HG02943 (cell line): ENCODE measurements at regions not wholly inside any gene's neighbourhood (a gene's known extent, or its start where the extent isn't known, plus 50 kb on each side); places are given as distances from the start of the nearest gene placed in this dataset.
"Not testable (repeated sequence)": the region's sequence is repeated elsewhere in the genome, so short reads cannot be mapped to it uniquely, and the experiment has no call there.

Source experiments
- ATAC-seq: cut with Tn5 transposase; IDR thresholded peaks from one replicate; pipeline ENCODE4 v1.9.1; 2021; ENCODE audit warnings: mild to moderate bottlenecking, low read depth, moderate library complexity; ENCODE audit not compliant: unreplicated experiment

DNA sequence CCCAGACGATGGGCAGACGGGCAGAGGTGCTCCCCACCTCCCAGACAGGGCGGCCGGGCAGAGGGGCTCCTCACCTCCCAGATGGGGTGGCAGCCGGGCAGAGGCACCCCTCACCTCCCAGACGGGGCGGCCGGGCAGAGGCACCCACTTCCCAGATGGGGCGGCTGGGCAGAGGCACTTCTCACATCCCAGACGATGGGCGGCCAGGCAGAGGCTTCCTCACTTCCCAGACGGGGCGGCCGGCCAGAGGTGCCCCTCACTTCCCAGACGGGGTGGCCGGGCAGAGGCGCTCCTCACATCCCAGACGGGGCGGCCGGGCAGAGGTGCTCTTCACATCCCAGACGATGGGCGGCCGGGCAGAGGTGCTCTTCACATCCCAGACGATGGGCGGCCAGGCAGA lies 96.6 kb downstream of the ABCC12 start:
- ATAC-seq = not testable (repeated sequence)

- ATAC-seq = no peak
Observed at GRCh38 chr16:48057048-48057447, 98.7 kb downstream of the ABCC12 start.

DNA sequence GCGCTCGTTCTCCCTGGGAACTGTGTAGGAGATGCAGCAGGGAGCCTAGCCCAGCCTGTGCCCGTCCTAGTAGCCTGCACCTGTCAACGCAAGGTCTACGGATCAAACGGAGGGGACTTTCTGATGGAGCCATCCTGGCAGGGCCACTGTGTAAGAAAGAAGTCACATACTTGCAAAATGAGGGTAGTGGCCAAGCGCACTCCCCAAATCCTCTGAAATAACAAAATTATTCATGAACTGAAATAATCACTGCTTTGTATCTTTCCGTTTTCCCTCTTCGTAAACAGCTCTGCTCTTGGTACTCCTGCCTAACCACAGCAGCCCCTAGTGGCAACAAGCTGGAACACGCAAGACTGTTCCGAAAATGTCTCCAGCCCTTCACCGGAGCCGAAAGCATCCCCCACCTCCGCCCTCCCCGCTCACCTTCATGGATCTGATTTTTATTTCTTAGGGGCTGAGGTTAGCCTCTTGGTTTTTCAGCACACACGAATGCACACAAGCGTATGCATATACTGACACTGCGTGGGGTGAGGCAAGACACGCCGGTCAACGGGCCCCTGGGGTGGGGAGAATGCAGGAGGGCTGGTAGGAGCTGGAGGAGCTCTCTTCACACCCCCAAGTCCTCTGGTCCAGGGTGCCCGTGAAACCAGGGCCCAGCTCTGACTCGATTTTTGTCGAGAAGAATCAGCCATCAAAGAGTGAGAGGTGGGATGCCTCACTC lies 100.8 kb downstream of the ABCC12 start:
- peak; percentile 77 for ATAC-seq

DNA sequence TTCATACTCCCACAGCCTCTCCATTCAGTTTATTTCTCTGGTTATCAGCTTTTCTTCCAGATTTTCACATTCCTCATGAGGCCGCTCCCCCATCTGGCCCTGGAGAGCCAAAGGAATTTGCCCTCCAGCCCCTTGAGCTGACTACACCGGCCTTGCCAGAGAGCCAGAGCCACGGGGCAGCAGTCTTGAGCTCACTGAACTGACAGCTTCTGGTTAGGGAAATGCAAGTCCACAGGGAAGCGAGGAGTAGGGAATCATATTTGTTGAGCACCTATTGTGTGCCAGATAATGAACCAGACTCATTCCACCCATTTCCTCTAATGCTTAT lies 102.4 kb downstream of the ABCC12 start:
- no peak for ATAC-seq

GRCh38 chr16:48052731-48053417 lies 102.9 kb downstream of the ABCC12 start:
- ATAC-seq = no peak

DNA sequence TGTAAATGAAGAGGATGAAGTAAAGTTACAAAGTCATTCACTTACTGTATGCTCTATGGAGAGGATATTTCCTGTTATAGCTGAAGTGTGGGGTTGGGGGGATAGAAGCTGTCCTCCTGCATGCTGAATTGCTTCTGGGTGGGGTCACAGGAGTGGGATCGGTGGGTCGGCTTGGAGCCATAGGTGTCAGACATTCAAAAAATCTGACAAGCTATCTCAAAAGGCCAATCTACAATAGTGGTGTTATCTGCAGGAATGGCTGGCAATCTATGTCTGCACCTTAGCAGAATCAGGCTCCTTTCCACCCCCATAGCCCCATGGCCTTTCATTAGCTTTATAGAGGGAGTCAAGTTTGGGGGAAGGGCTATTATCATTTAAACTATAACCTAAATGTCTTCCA lies 104.9 kb downstream of the ABCC12 start:
- ATAC-seq = no peak

DNA sequence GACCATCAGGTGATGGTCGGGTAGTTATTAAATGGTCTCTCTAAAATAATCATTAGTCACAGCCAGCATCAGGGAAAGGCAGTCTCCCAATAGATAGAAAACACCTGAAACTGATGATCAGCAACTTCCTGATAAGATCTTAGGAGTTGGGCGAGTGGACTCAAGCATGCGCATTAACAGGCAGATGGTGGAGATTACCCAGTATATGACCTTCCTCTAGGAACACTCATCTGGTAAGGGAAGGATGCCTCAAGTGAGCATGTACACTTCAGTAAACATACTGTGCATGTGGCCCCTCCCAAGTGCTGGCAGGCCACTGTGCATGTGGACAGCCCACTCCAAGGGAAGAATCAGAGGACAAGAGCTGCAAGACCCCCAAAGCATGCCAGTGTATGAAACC lies 105.9 kb downstream of the ABCC12 start:
- no peak for ATAC-seq

DNA sequence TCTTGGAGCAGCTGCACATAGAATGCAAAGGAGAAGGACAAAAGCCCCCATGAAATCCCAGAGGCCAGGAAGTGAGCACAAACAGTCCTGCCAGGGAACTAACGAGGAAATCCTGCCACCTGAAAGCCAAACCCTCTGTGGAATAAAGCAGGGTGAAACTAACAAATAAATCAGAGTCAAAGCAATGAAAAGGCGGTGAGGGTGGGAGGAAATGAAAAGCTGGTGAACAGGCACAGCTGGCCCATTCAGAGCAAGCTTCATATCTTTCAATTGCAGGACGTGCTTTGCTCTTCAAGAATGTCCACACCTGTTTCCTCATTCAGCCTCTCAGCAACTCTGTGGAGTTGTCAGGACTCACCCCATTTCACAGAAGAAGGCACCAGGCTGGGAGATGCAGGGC lies 108.1 kb downstream of the ABCC12 start:
- no peak for ATAC-seq

DNA sequence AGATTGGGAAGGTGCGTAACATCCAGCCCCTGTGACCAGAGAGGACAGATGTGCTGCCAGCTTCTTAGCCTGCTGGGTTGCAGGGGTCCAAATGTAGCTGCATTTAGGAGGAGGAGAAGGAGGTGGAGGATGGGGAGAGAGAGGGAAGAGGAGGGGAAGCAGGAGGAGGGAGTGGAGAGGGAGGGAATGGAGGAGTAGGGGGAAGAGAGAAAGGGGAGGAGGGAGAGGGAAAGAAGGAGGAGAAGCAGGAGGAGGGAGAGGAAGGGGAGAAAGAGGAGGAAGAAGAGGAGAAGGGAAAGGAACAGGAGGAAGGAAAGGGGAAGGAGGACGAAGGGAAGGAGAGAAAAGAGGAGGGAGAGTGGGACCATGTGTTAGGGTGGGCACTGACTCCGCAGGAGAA lies 108.6 kb downstream of the ABCC12 start:
- ATAC-seq = no peak

DNA sequence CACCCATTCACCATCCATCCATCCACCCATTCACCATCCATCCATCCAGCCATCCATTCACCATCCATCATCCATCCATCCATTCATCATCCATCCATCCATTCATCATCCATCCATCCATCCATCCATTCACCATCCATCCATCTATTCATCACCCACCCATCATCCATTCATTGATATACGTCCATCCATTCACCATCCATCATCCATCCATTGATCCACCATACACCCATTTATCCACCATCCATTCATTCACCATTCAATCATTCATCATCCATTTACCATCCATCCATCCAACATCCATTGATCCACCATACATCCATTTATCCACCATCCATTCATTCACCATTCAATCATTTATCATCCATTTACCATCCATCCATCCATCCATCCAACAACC lies 111.7 kb downstream of the ABCC12 start:
- no peak for ATAC-seq

DNA sequence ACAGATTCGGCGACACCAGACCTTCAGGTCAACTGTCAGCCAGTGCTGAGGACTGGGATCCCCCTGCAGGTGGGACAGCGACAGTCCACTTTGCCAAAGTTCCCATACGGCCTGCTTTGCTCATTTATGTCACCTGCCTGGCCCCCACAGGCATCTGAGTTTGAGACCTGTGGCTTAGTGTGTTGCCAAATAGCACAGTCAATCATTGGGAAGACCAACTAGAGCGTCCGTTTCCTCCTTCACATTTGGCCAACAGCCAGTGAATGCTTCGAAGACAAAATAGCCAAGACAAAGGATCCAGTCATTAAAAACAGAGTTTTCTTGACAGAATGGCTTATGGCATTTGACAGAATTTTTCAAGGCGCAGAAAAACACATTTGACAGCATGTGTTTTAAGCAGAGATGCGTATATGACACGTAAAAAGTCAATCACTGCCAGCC lies 113.8 kb downstream of the ABCC12 start:
- no peak for ATAC-seq

- no peak for ATAC-seq
Observed at GRCh38 chr16:48035142-48035541, 120.7 kb downstream of the ABCC12 start.

GRCh38 chr16:48030926-48031325 lies 124.9 kb downstream of the ABCC12 start:
- no peak for ATAC-seq

DNA sequence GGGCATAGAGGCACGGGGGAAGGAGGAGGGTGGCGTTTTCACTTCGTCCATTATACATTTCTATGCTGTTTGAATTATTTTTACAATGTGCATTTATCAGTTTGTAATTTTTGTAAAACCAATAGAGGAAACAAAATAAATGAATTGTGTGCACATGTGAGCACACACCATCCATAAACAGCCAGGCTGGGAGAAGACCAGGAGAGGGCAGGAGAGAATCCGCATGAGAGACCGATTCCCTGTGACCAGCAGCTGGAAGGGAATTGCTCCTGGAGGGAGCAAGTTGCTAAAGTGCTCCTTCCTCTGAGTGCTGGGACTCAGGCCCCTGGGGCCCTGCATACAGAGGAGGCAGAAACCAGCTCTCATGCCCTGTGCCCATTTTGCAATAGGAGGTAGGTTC lies 126.0 kb downstream of the ABCC12 start:
- ATAC-seq = no peak

DNA sequence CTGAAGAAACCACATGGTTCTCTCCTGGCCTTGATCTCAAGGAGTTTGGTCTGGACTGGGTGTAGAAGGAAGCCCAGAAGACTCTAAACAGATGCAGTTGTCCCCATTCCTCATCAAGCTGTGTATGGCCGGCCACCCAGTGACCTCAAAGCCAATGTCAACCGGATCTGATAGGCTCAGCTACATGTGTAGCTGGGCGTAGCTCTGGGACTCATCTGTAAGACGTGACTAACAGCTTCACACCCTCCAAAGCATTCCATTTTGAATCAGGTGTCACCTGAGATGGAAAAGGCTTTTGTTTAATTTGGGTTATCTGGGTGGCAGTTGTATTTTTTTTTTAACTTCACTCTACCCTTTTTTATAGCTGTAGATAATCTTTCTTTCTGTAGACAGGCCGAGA lies 130.4 kb downstream of the ABCC12 start:
- ATAC-seq = no peak

DNA sequence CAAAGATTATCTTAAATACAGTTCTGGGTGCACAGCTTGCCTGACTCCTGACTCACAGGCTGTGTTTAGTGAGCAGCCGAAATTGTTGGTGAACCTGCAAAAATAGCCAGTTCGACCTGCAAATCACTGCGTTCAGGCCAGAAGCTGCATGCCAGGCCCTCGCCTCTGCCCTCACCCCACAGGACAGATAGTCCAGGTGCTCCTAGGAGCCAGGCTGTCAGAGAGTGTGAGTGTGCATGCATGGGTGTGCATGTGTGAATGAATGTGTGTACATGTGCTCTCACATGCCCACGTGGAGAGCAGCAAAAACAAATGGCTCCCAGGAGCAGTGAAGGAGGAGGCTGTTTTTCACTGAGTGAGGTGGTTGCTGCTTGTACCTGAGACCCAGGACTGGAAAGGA lies 131.8 kb downstream of the ABCC12 start:
- no peak for ATAC-seq

DNA sequence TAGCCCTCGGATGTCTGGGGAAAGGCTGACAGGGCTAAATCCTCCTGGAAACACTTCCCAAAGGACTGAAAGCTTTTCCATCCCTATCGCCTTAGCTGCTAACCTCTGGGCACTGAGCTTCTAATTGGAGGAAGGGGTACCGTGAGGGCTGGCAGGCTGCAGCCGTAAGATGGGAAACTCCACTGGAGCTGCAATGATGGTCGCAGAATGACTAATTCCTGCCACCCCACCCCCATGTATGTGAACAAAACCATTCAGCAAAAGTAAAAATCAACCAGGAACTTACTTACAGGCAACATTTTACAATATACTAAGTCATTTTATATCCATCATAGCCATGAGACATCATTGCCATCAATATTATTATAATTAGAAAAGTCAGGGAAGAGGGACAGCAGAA lies 133.3 kb downstream of the ABCC12 start:
- no peak for ATAC-seq

DNA sequence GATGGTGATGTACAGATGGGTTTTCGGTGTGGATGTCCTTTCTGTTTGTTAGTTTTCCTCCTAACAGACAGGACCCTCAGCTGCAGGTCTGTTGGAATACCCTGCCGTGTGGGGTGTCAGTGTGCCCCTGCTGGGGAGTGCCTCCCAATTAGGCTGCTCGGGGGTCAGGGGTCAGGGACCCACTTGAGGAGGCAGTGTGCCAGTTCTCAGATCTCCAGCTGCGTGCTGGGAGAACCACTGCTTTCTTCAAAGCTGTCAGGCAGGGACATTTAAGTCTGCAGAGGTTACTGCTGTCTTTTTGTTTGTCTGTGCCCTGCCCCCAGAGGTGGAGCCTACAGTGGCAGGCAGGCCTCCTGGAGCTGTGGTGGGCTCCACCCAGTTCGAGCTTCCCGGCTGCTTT lies 135.2 kb downstream of the ABCC12 start:
- not testable (repeated sequence) for ATAC-seq

- ATAC-seq = no peak
Observed at GRCh38 chr16:48014349-48015135, 141.3 kb downstream of the ABCC12 start.

DNA sequence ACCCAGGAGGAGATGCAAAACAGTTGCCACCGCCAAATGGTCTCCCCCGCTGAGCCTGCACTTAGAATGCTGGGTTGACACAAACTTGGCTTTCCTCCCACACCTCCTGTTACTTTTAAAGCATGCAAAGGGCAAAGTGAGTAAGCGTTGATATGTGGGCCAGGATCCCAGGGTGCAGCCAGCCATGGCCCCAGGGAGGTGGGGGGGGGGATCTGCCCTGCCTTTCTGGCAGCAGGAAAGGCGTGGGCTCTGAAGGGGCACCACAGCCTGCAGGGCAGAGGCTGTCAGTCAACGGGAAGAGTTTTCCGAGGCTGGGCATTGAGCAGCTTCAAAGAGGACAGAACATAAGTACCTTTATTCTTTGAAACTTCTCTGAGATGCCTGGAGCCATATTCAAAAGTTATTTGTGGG lies 142.3 kb downstream of the ABCC12 start:
- no peak for ATAC-seq

GRCh38 chr16:48011878-48012658 lies 143.7 kb downstream of the ABCC12 start:
- no peak for ATAC-seq
